ENCODE measurements at regions not wholly inside any gene's neighbourhood (a gene's known extent, or its start where the extent isn't known, plus 50 kb on each side); places are given as distances from the start of the nearest gene placed in this dataset.
"Not testable (repeated sequence)": the region's sequence is repeated elsewhere in the genome, so short reads cannot be mapped to it uniquely, and the experiment has no call there.

DNA sequence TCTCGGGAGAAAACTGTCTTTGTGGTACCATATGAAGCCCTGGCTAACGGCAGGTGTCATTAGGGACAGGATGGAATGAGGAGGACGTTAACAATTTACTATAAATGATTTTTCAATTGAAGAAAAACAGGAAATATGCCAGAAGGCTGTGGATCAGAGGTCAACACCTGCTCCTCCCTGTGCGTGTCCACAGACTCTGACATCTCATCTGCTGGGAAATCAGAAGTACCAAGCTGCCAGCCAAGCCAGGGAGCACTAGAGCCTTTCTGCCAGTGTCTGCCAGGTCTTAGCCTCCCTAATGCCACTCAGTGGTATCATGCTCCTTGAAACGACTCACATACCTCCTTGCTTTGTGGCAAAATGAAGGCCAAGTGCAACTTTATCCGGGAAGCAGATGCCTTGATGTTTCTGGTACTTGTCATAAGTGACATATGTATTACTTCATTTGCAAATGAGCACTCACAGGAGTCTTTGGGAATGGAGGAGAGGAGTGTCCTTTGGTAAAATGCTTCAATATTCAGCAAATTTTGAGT lies 541.1 kb downstream of the SATB2 start:
- DNase-seq (ENCODE audit: low read depth in 2 of 2): no peak

DNA sequence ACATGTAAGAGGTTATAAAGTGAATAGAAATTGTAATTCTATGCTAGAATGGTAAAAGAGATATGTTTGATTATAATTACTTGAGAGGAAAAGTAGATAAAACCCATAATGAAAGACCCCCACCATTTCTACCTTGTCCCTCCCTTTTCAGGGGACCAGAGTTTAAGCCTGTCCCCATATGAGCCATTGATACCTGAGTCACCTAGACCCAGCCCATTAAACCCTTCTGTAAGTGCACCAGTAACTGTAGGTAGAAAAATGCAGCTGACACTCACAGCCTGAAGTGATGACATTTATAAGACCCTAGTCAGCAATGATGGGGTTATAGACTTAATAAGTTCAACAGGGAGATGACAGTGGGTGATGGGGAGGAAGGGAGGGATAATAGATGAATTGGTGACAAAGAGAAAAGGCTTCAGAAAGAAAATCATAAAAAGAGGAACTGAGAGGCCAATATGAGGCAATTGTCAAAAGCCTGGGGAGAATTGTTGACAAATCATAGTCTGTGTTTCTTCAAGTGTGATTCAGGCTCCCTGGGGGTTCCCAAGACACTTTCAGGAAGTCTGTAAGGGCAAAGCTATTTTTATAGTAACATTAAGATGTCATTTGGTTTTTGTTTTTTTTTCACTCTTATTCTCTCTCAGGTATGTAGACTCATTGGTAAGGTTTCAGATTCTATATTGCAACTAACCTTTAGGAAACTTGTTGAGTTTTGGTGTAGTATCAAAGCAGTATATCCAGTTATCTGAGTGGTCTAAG lies 544.2 kb downstream of the SATB2 start:
- no peak for DNase-seq (ENCODE audit: low read depth in 2 of 2)

DNA sequence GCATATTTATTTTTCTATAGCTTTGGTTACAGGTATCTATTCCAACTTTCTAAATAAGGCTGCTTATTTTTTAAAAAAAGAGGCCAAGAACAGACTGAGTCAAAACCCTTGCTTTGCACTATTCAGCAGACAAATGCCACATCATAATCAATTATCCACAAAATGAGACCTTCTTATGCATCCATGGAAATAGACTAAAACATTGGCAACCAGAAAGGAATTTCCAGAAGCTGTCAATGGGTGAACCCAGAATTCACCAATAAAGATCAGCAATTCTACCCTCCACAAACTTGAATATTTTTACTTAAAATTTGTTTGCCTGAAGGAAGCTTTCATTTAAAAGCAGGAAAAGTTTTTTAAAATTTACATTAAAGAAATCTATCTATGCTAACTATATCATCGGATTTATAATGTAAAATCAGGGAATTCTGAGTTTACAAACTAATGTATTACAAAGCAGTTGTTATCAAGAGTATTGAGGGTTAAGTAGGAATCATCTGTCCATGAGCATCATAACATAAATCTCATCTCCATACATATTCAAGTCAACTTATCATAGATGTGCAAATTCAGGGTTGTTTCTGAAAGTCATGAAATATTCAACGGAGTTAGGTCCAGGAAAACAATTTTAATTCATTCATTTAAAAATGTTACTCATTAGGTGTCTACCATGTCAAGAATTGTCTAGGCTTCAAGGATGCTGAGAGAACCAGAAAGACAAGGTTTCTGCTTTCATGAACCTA lies 548.0 kb downstream of the SATB2 start:
- DNase-seq (ENCODE audit: low read depth in 2 of 2): no peak

DNA sequence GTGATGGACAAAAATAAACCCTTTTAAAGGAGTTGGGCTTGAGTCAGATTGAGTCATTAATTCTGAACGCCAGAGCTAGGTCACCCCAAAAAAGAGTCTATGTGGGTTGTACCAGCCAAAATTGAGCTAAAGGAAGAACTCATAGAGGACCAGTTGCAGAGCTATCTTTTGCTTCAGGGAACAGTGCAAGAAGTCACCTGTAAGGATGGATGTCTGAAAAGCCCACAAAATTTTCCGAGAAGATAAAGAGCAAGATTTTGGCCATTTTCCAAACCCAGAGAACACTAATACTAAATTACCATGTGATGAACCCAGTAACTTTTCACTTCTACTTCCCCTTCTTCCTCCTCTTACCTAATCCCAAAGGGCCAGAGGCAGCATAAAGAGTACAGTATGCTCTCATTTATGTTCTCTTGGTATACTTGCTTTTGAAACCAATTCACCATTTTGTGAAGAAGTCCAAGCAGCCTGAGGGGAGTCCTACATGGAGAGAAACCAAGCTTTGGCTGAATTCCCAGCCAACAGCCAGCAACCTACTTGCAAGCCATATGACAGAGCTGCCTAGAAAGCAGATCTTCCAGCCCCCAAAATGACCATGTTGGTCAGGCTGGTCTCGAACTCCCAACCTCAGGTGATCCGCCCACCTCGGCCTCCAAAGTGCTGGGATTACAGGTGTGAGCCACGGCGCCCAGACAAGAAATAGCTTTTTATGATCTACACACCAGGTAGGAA lies 551.7 kb downstream of the SATB2 start:
- DNase-seq (ENCODE audit: low read depth in 2 of 2): no peak

DNA sequence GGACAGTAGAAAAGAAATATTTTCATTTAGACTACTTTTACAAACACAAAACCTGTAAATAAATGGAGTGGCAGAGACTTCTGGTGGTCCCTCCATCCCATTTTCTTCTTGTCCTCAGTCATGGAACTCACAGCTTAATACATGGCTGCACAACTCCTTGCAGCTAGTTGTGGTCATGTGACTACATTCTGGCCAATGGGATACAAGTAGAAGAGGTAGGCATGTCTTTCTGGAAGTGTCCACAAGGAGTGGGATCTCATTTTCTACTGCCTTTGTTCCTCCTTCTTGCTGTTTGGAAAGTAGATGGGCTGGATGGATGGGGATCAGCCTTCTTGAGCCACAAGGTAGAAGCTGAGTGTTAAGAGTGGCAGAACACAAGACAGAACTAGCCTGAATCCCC lies 555.8 kb downstream of the SATB2 start:
- no peak for DNase-seq (ENCODE audit: low read depth in 2 of 2)

DNA sequence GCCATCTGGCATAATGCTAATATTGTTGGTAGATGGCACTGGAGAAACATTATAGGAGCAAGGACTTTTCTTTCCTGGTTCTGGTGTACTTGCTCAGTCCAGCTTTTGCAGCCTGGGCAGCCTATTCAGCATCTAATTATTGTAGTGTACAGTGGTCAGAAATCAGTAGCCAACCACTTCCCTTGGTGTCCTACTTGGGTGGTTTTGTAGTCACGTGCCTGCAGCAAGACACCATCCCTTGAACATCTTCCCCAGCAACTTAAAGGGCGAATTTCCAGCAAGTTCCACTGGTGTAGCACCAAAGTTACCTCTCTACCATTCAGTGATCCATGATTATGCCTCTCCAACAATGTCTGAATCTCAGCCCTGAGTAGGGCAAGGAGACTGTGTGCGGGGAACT lies 557.6 kb downstream of the SATB2 start:
- DNase-seq (ENCODE audit: low read depth in 2 of 2): no peak

DNA sequence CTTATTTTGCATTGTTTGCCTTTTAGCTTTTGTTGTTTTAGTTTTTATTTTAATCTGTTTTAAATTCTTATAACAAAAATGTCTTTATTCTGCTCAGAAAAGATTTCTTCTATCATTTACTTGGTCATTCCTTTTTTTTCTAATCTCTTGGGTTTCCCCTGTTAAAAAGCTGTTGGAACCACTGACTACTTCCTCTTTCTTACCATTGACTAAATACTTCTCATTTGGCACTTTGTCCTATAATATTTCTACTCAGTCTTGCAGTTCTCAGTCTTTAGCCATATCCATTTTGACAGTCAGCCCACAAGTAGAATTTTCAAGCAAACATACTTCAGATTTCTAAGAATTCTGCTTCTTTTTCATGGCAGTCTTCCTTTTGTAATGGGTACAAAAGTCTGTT lies 567.2 kb downstream of the SATB2 start:
- DNase-seq (ENCODE audit: low read depth in 2 of 2): no peak

DNA sequence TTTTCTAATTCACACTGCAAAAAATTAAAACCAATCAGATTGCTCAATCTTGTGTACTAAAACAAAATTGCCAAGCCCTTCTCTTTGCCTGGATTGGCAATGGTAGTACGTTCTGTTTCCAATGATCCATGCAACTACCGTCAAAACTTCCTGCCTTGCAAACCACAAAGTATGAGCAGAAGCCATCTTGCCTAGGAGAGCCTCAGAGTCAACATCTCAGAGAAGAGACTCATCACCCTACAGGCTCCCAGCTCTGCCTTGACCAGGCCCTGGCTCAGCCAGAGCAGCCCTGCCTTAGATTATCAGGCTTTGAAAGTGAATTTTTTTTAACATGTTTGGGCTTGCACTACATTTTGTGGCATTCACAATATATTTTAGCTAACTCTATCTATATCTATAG lies 574.1 kb downstream of the SATB2 start:
- no peak for DNase-seq (ENCODE audit: low read depth in 2 of 2)

DNA sequence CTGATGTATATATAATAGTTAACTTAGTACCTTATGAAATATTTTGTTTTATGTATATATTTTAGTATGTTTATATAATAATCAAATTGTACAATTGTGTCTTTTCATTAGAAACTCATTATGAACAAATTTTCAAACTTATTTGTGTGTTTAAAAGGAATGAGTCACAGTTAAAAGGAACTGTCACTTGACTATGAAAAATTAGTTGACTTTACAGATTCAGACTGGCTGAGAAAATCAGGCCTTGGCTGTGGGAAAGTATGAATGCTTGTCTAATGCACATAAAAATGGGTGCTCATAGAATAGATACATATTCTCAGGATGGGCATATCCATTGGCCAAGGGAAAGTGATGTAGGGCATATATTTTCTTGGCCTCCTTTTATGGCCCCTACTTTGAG lies 576.8 kb downstream of the SATB2 start:
- DNase-seq (ENCODE audit: low read depth in 2 of 2): no peak

DNA sequence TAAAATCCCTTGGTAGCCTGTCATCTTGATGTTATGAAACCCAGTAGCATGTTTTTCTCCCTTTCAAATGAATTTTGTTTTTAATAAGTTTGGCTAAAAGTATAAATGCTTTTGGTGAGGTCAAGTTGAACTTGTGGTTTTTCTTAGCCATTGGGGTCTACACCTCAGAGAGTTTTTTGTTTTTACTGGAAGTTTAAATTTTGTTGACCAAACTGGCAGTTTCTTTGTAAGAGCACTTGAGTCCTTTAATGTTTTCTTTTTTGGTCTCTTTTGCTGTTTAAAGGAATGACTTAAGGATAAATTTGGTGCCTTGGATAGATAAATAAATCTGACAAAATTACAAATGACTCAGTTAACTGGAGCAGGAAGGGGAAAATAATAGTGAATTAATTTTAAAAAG lies 577.3 kb downstream of the SATB2 start:
- no peak for DNase-seq (ENCODE audit: low read depth in 2 of 2)

DNA sequence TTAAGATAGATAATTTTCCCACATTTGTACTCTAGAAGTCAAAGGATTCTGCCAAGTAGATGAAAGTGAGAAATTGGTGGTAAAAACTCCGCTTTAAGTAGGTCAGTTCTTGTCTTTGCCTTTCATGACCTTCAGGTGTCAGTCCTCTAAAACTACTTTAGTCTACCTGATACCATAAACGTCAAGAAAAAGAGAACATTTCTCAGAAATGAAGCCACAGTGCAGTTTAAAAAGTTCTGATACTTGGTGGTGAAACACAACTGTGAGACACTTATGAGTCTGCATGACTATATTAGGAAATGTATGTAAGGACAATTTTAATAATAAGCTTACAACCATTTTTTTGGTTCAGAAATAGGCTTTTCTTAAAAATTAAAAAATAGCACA lies 583.3 kb downstream of the SATB2 start:
- no peak for DNase-seq (ENCODE audit: low read depth in 2 of 2)

DNA sequence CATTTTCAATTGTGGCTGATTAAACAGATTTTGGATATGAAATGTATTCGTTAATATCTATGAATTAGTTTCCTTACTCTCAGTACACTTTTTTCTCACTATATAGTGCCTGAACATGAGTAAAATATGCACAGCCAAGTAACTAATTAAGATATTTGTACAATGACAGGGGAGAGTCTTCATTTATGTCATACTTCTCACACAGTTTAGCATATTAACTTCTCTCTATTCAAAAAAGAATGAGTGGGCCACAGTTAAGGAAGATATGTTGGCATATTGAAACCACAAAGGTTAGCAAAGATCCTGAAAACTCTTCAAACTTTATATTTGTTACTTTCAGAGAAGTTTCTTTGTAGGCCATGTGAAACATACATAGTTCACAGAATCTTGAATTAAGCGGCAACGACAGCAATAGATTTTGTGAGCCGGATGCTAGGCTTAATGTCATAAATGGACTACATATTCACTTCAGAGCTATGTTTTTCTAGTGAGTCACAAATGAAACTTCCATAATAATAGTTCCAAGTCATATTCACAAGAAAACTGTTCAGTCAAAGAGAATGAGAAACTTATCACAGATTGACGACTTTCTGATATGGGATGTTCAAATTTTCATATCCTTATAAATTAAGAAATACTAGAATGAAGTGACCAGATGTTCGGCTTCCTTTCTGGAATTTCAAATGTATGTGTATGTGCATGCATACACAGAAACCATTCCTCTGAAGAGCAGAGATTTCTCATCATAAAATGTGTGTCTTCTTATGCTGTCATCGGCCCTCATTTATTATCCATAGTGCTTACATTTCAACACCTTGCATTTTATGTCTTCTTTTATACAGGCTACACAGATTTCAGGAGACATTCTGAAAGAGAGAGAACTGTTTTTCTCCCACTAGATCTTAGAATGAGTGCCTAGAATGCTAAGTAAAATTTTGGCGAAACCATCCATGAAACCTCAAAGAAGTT lies 584.0 kb downstream of the SATB2 start:
- no peak for DNase-seq (ENCODE audit: low read depth in 2 of 2)

DNA sequence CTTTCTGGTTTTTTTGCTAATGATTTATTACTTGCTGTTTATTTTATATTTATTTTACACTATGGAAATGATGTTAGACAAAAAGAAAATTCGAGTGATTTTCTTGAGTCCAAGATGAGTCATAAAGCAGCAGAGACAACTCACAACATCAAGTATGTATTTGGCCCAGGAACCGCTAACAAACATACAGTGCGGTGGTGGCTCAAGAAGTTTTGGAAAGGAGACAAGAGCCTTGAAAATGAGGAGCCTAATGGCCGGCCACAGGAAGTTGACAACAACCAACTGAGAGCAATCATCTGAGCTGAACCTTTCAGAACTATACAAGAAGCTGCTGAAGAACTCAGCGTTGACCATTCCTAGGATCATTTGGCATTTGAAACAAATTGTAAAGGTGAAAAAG lies 594.1 kb downstream of the SATB2 start:
- no peak for DNase-seq (ENCODE audit: low read depth in 2 of 2)

DNA sequence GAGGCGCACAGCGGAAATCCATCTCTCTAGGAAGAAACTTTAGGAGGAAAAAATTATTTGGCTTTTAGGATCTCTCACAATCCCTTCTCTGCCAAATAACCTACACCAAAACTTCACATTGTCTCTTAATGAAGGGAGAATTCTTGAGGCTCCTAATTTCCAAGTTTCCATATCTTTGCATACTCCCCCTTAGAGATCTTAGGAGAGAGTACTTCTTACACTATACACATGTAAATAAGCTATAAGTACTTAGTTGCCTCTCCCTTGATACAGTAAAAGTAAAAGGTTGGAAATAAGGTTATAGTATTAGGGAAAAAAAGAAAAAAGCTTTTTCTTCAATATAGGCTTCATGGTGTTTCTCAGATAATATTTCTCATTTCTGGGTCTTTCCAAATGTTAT lies 596.7 kb downstream of the SATB2 start:
- no peak for DNase-seq (ENCODE audit: low read depth in 2 of 2)

DNA sequence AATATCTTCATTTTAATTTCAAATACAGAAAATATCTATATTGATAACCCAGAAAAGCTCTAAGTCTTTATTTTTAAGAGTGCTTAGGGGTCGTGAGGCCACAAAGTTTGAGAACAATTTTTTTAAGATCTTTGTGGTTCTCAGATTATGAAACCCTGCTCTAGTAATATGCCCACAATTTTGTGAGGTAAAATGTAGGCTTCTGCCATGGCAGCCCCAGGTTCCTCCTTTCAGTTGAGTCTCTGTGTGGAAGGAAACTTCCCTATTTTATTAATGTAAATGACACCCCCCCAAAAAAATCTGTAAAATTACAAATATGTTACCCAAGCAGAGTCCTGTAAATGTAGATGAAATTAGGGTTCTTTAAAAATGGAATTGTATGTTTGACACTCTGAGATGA lies 600.5 kb downstream of the SATB2 start:
- DNase-seq (ENCODE audit: low read depth in 2 of 2): no peak

DNA sequence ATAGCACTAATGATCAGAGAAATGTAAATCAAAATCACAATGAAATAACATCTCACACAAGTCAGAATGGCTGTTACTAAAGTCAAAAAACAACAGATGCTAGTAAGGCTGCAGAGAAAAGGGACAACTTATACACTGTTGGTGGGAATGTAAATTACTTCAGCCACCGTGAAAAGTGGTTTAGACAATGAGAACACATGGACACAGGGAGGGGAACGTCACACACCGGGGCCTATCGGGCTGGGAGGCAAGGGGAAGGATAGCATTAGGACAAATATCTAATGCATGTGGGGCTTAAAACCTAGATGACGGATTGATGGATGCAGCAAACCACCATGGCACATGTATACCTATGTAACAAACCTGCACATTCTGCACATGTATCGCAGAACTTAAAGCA lies 602.0 kb downstream of the SATB2 start:
- DNase-seq (ENCODE audit: low read depth in 2 of 2): not testable (repeated sequence)

DNA sequence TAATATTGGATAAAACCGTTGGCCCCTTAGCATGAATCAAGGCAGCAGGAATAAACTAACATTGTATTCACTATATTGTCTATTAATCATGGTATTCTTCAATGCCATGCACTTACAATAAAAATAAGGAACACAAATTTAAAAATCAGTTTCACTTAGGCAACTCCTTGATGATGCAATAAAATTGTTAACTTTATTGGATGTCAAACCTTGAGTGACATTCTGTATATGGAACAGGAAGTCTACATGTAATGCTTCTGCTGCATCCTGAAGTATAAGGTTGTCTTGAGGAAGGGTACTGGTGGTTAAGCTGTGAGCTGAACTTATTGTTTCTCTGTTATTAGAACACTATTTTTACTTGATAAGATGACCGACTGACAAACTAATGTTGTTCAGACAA lies 605.5 kb downstream of the SATB2 start:
- no peak for DNase-seq (ENCODE audit: low read depth in 2 of 2)

DNA sequence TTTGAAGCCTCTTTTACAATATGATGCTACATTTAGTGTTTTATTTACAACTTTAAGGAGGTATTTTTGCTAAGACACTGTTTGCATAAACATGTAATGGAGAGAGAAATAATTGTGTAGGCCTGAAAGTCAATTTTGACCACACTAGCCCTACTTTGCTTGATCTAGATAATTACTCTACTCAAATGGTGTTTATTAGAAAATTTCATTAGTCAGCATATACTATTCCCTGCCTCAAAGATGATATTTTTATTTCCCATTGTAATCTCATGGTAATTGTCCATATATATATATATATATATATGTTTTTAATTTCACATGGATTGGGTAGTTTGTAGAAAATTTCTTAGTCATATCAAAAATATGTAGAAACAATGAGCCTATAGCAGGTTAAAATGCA lies 632.2 kb downstream of the SATB2 start:
- no peak for DNase-seq (ENCODE audit: low read depth in 2 of 2)

DNA sequence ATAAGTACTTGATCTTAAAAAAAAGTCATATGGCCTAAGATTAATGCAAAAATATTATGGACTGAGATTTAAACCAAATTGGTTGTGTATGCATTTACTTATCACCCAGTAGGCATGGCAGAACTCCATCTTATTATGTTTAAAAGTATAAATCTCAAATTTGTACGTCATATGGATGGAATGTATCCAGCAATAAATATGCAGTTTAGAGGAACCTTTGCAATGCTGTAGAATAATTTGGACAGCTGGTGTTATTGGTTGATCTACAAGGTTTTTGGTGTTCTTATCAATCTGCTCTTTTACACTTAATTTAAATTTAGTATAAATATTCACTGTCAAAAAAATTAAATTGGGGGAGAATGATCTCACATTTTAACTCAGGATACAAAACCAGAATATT lies 640.2 kb downstream of the SATB2 start:
- no peak for DNase-seq (ENCODE audit: low read depth in 2 of 2)

DNA sequence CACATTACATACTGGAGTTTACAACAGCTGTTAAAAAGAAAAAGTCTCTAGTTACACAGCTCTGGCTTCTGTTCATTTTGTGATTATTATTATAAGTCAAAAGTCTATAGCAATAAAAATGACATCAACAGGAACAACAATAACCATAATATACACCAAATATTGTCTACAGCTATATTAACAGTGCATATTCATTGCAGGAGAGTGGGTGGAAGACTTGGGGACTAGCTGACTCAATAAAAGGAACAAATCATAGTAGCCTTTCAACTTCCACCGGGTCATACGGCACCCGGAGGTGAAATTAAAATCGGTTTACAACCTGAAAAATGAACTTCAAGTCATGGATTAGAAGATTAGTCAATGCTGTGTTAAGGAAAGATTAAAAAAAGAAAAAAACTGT lies 642.1 kb downstream of the SATB2 start:
- DNase-seq (ENCODE audit: low read depth in 2 of 2): no peak

DNA sequence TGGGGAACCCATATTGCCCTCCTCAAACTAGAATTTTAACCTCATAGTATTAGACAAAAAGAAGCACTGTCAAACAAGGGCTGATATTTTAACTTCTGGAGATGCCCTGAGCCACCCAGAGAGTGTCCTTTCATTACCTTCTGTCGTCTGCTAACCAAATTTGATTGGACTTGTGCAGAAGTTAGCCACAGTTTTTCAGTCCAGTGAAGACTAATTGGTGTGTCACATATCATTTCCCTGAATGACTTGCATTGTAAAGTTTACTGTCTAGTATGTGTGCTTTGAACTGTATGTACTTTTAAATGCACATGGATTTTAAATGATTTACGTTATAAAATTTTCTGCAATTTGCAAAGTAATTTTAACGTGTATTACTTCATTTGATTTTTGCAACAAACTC lies 646.5 kb downstream of the SATB2 start:
- DNase-seq (ENCODE audit: low read depth in 2 of 2): no peak

DNA sequence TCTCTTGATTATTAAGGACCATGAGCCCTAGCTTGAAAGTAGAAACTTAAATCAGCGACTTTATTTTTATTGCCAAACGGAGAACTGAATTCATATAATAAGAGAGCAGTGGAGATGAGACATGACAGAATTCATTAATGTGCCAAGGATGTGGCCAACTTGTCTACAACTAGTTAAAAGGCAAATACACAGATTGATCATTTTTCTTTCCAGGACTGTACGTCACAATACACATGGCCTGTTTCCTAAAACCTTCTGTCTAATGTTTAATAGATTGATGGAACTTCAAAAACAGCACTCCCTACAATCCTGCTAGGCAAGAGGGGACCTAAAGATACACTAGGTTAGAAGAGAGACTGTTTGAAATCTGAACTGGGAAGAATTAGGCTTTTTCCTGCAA lies 647.8 kb downstream of the SATB2 start:
- no peak for DNase-seq (ENCODE audit: low read depth in 2 of 2)
